ENCODE measurements at regions not wholly inside any gene's neighbourhood (a gene's known extent, or its start where the extent isn't known, plus 50 kb on each side); places are given as distances from the start of the nearest gene placed in this dataset.

- H3K4me3 Mint-ChIP-seq, result no peak overlapping the region
- no peak overlapping the region for H3K27ac Mint-ChIP-seq
- H3K4me1 Mint-ChIP-seq (ENCODE audit: low read depth), result peaks cover 5% of the 10 kb centered on the region; the same call in 1 of the 2 replicates
- no peak for TF ChIP-seq CTCF (IDR thresholded peaks at IDR 0.05)
- H3K36me3 Mint-ChIP-seq (ENCODE audit: low read depth), result peaks cover 13% of the 10 kb centered on the region; the same call in 1 of the 2 replicates
- peaks cover 6% of the 10 kb centered on the region; the same call in 1 of the 2 replicates for H3K9me3 Mint-ChIP-seq
- DNase-seq, result no peak
- peaks cover 44% of the 10 kb centered on the region for H3K27me3 Mint-ChIP-seq (ENCODE audit: insufficient read depth)
These were observed 141.8 kb upstream of the KCNG1 start for GRCh38 chr20:51164731-51165130.

DNA sequence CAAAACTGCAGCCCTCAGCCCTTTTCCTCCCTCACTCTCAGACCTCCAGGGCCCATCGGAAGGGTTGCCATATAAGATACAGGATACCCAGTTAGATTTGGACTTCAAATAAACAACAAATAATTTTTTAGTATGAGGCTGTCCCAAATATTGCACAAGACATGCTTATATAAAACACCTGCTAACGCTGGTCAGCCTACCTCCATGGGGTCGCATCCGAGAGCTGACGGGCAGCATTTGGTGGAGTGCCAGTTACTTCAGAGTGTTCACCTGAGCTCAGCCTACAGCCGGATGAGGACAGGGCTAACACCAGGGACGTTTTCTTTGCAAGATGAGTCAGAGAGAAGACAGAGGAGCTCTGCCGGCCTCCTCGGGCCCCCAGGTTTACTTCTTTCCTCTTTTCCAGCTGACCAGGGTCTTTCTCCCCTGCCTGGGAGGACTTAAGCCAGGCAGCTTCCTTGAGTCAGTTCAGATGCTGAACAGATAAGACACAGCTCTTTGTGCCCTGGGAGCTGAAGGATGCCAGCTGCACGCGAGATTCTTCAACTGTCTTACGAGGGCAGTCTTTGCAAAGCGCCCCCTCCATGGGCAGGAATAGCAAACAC, 141.2 kb upstream of the KCNG1 start:
- no peaks in the 10 kb centered on the region for H3K4me1 Mint-ChIP-seq (ENCODE audit: low read depth)
- H3K9me3 Mint-ChIP-seq, result peaks cover under 1% of the 10 kb centered on the region; the same call in 1 of the 2 replicates
- TF ChIP-seq CTCF (IDR thresholded peaks at IDR 0.05), result no peak

GRCh38 chr20:51162015-51162414, 139.1 kb upstream of the KCNG1 start:
- Mint-ChIP-seq H3K4me3 (no peak overlapping the region), H3K4me1 (ENCODE audit: low read depth) (no peaks in the 10 kb centered on the region), H3K27ac (no peak overlapping the region), H3K36me3 (ENCODE audit: low read depth) (peaks cover 5% of the 10 kb centered on the region; the same call in 1 of the 2 replicates), H3K9me3 (no peaks in the 10 kb centered on the region), H3K27me3 (ENCODE audit: insufficient read depth) (peaks cover 63% of the 10 kb centered on the region)
- TF ChIP-seq CTCF (IDR thresholded peaks at IDR 0.05), result no peak
- DNase-seq, result no peak

More for the DNA sequence above, 141.2 kb upstream of the KCNG1 start:
- H3K36me3 Mint-ChIP-seq (ENCODE audit: low read depth), result peaks cover 6% of the 10 kb centered on the region; the same call in 1 of the 2 replicates
- no peak for DNase-seq
- no peak overlapping the region for H3K4me3 Mint-ChIP-seq
- H3K27me3 Mint-ChIP-seq (ENCODE audit: insufficient read depth), result peaks cover 51% of the 10 kb centered on the region
- no peak overlapping the region for H3K27ac Mint-ChIP-seq

GRCh38 chr20:51160821-51161220, 137.9 kb upstream of the KCNG1 start:
- Mint-ChIP-seq H3K27me3 (ENCODE audit: insufficient read depth) (peaks cover 65% of the 10 kb centered on the region), H3K36me3 (ENCODE audit: low read depth) (no peaks in the 10 kb centered on the region), H3K4me1 (ENCODE audit: low read depth) (peaks cover 8% of the 10 kb centered on the region), H3K9me3 (no peaks in the 10 kb centered on the region), H3K27ac (no peak overlapping the region), H3K4me3 (no peak overlapping the region)
- no peak for TF ChIP-seq CTCF (IDR thresholded peaks at IDR 0.05)
- no peak for DNase-seq

- no peak overlapping the region for H3K4me3 Mint-ChIP-seq
- no peak for DNase-seq
- no peak overlapping the region for H3K27ac Mint-ChIP-seq
- H3K9me3 Mint-ChIP-seq, result no peaks in the 10 kb centered on the region
- H3K36me3 Mint-ChIP-seq (ENCODE audit: low read depth), result no peaks in the 10 kb centered on the region
- H3K4me1 Mint-ChIP-seq (ENCODE audit: low read depth), result peaks cover 11% of the 10 kb centered on the region
- H3K27me3 Mint-ChIP-seq (ENCODE audit: insufficient read depth), result peaks cover 61% of the 10 kb centered on the region
- TF ChIP-seq CTCF (IDR thresholded peaks at IDR 0.05), result no peak
These were observed 137.1 kb upstream of the KCNG1 start for GRCh38 chr20:51159981-51160380.
